ENCODE measurements at regions not wholly inside any gene's neighbourhood (a gene's known extent, or its start where the extent isn't known, plus 50 kb on each side); places are given as distances from the start of the nearest gene placed in this dataset.

- Histone ChIP-seq H3K4me3 (ENCODE audit: low read depth, low read length) (no peak overlapping the region), H3K27me3 (ENCODE audit: control insufficient read depth, insufficient read depth, low read length) (no peaks in the 10 kb centered on the region), H3K36me3 (ENCODE audit: control insufficient read depth, insufficient read depth, low read length) (no peaks in the 10 kb centered on the region)
- peak; percentile 65 for DNase-seq (ENCODE audit: low read depth)
- TF ChIP-seq CTCF (IDR thresholded peaks at IDR 0.05; ENCODE audit: insufficient read depth, low read length, poor library complexity, severe bottlenecking) = no peak
Observed at GRCh38 chr2:5546181-5546580, 146.0 kb upstream of the SOX11 start.

- peak; percentile 56 for DNase-seq (ENCODE audit: low read depth)
- no peak overlapping the region for H3K4me3 ChIP-seq (ENCODE audit: low read depth, low read length)
- H3K27me3 ChIP-seq (ENCODE audit: control insufficient read depth, insufficient read depth, low read length) = no peaks in the 10 kb centered on the region
- H3K36me3 ChIP-seq (ENCODE audit: control insufficient read depth, insufficient read depth, low read length) = no peaks in the 10 kb centered on the region
- TF ChIP-seq CTCF (IDR thresholded peaks at IDR 0.05; ENCODE audit: insufficient read depth, low read length, poor library complexity, severe bottlenecking) = no peak
Observed at GRCh38 chr2:5548991-5549715, 143.0 kb upstream of the SOX11 start.

- Histone ChIP-seq H3K4me3 (ENCODE audit: low read depth, low read length) (no peak overlapping the region), H3K27me3 (ENCODE audit: control insufficient read depth, insufficient read depth, low read length) (no peaks in the 10 kb centered on the region), H3K36me3 (ENCODE audit: control insufficient read depth, insufficient read depth, low read length) (no peaks in the 10 kb centered on the region)
- no peak for TF ChIP-seq CTCF (IDR thresholded peaks at IDR 0.05; ENCODE audit: insufficient read depth, low read length, poor library complexity, severe bottlenecking)
- no peak for DNase-seq (ENCODE audit: low read depth)
Observed at GRCh38 chr2:5549771-5550170, 142.4 kb upstream of the SOX11 start.

- no peak for TF ChIP-seq CTCF (IDR thresholded peaks at IDR 0.05; ENCODE audit: insufficient read depth, low read length, poor library complexity, severe bottlenecking)
- Histone ChIP-seq H3K36me3 (ENCODE audit: control insufficient read depth, insufficient read depth, low read length) (no peaks in the 10 kb centered on the region), H3K4me3 (ENCODE audit: low read depth, low read length) (no peak overlapping the region), H3K27me3 (ENCODE audit: control insufficient read depth, insufficient read depth, low read length) (no peaks in the 10 kb centered on the region)
- DNase-seq (ENCODE audit: low read depth) = no peak
Observed at GRCh38 chr2:5555636-5556035, 136.5 kb upstream of the SOX11 start.

- TF ChIP-seq CTCF (IDR thresholded peaks at IDR 0.05; ENCODE audit: insufficient read depth, low read length, poor library complexity, severe bottlenecking) = no peak
- peak; percentile 71 for DNase-seq (ENCODE audit: low read depth)
Observed at GRCh38 chr2:5561006-5561405, 131.2 kb upstream of the SOX11 start.

GRCh38 chr2:5562426-5562825, 129.8 kb upstream of the SOX11 start:
- H3K4me3 ChIP-seq (ENCODE audit: low read depth, low read length) = no peak overlapping the region
- H3K27me3 ChIP-seq (ENCODE audit: control insufficient read depth, insufficient read depth, low read length) = no peaks in the 10 kb centered on the region
- H3K36me3 ChIP-seq (ENCODE audit: control insufficient read depth, insufficient read depth, low read length) = no peaks in the 10 kb centered on the region
- no peak for TF ChIP-seq CTCF (IDR thresholded peaks at IDR 0.05; ENCODE audit: insufficient read depth, low read length, poor library complexity, severe bottlenecking)
- DNase-seq (ENCODE audit: low read depth) = no peak

More at GRCh38 chr2:5561006-5561405, 131.2 kb upstream of the SOX11 start:
- H3K36me3 ChIP-seq (ENCODE audit: control insufficient read depth, insufficient read depth, low read length) = no peaks in the 10 kb centered on the region
- no peak overlapping the region for H3K4me3 ChIP-seq (ENCODE audit: low read depth, low read length)
- no peaks in the 10 kb centered on the region for H3K27me3 ChIP-seq (ENCODE audit: control insufficient read depth, insufficient read depth, low read length)
